BJ (cell line): ENCODE measurements at regions not wholly inside any gene's neighbourhood (a gene's known extent, or its start where the extent isn't known, plus 50 kb on each side); places are given as distances from the start of the nearest gene placed in this dataset.

Experiments used
- CTCF ChIA-PET: fragments of 350-600 bp; formaldehyde crosslinking; extraction: SDS; loops from one replicate; lab custom pipeline; 2021; ENCODE audit warnings: antibody characterized with exemption, inconsistent platforms; lab: Yijun Ruan, JAX
- POLR2A ChIA-PET: fragments of 300-600 bp; sonication (Branson Sonifier 250); formaldehyde crosslinking; extraction: SDS; loops from one replicate; lab custom pipeline; 2021; ENCODE audit warnings: antibody characterized with exemption; lab: Charles Lee
- DNase-seq: peaks from one replicate; pipeline ENCODE4 v3.0.0-alpha.2; 2011; ENCODE audit warnings: low read depth
- H3K27me3 ChIP-seq: 2 replicates; pipeline ENCODE4 v1.6.0; 2011; ENCODE audit warnings: low read length; ENCODE audit not compliant: control insufficient read depth, insufficient read depth
- H3K36me3 ChIP-seq: 2 replicates; pipeline ENCODE4 v1.5.1; 2011; ENCODE audit warnings: low read length; ENCODE audit not compliant: control insufficient read depth, insufficient read depth
- H3K4me3 ChIP-seq: 2 replicates; pipeline ENCODE4 v1.5.1; 2011; ENCODE audit warnings: low read depth, mild to moderate bottlenecking, control low read depth, low read length
- CTCF ChIP-seq: IDR thresholded peaks from 2 replicates; pipeline ENCODE4 v1.5.1; 2011; ENCODE audit warnings: low read depth, mild to moderate bottlenecking, control low read depth, inconsistent platforms, low read length, moderate library complexity; ENCODE audit not compliant: insufficient read depth

- POLR2A ChIA-PET, result no interaction called here
- H3K4me3 ChIP-seq, result no peak overlapping the region
- H3K27me3 ChIP-seq, result no peaks in the 10 kb centered on the region
- CTCF ChIA-PET, result no interaction called here
- no peak for DNase-seq
- TF ChIP-seq CTCF, result no peak
- no peaks in the 10 kb centered on the region for H3K36me3 ChIP-seq
Observed at GRCh38 chr12:34398706-34399630, 376.7 kb downstream of the ALG10 start.

- Histone ChIP-seq H3K36me3 (no peaks in the 10 kb centered on the region), H3K27me3 (no peaks in the 10 kb centered on the region), H3K4me3 (no peak overlapping the region)
- TF ChIP-seq CTCF, result no peak
- POLR2A ChIA-PET, result no interaction called here
- no peak for DNase-seq
- CTCF ChIA-PET, result no interaction called here
Observed at GRCh38 chr12:34399631-34400410, 377.5 kb downstream of the ALG10 start.

GRCh38 chr12:34400411-34400881 is 378.1 kb downstream of the ALG10 start:
- no peaks in the 10 kb centered on the region for H3K36me3 ChIP-seq
- no peaks in the 10 kb centered on the region for H3K27me3 ChIP-seq
- TF ChIP-seq CTCF, result no peak
- no peak overlapping the region for H3K4me3 ChIP-seq
- no peak for DNase-seq
- ChIA-PET CTCF (no interaction called here), POLR2A (no interaction called here)

GRCh38 chr12:34400986-34401658 is 378.8 kb downstream of the ALG10 start:
- no peaks in the 10 kb centered on the region for H3K36me3 ChIP-seq
- H3K27me3 ChIP-seq, result no peaks in the 10 kb centered on the region
- no peak overlapping the region for H3K4me3 ChIP-seq
- POLR2A ChIA-PET, result no interaction called here
- TF ChIP-seq CTCF, result no peak
- CTCF ChIA-PET, result no interaction called here
- no peak for DNase-seq
